ENCODE measurements at regions not wholly inside any gene's neighbourhood (a gene's known extent, or its start where the extent isn't known, plus 50 kb on each side); places are given as distances from the start of the nearest gene placed in this dataset.
A peak's percentile ranks its signal among the peaks of the same experiment; 100 is the strongest.

GRCh38 chr3:177299250-177299649, 102.0 kb upstream of the TBL1XR1 start:
- no peaks in the 10 kb centered on the region for H3K9me3 ChIP-seq
- H3K4me1 ChIP-seq: peaks cover 10 to 15% of the 10 kb centered on the region in 2 donors
- no peak overlapping the region for H3K4me3 ChIP-seq
- no peak for TF ChIP-seq POLR2A (IDR thresholded peaks at IDR 0.05)
- TF ChIP-seq CTCF (IDR thresholded peaks at IDR 0.05 in 4 of 5, conservative IDR thresholded peaks at IDR 0.05 in 1 of 5): no peak
- in situ Hi-C loops (cut with MboI; ENCODE audit: low sequenced_read_pairs in 4 of 4): no loop called here
- ATAC-seq (no peak), DNase-seq (no peak)
- H3K27me3 ChIP-seq: no peaks in the 10 kb centered on the region
- no peaks in the 10 kb centered on the region for H3K36me3 ChIP-seq
- no peak overlapping the region for H3K27ac ChIP-seq
- intact Hi-C loops (cut with DNase I; ENCODE audit: low total_unique reads): no loop called here

GRCh38 chr3:177300039-177300833, 103.0 kb upstream of the TBL1XR1 start:
- Histone ChIP-seq H3K36me3 (no peaks in the 10 kb centered on the region), H3K4me3 (no peak overlapping the region), H3K9me3 (no peaks in the 10 kb centered on the region), H3K27ac (no peak overlapping the region), H3K4me1 (peaks cover 4 to 6% of the 10 kb centered on the region in 2 donors), H3K27me3 (no peaks in the 10 kb centered on the region)
- in situ Hi-C loops (cut with MboI; ENCODE audit: low sequenced_read_pairs in 4 of 4) (no loop called here), intact Hi-C loops (cut with DNase I; ENCODE audit: low total_unique reads) (no loop called here)
- ATAC-seq: peak in 1 of 2 donors; percentile 52
- TF ChIP-seq POLR2A (IDR thresholded peaks at IDR 0.05) (no peak), CTCF (IDR thresholded peaks at IDR 0.05 in 4 of 5, conservative IDR thresholded peaks at IDR 0.05 in 1 of 5) (no peak)
- DNase-seq: no peak

- no peak for TF ChIP-seq CTCF (IDR thresholded peaks at IDR 0.05 in 4 of 5, conservative IDR thresholded peaks at IDR 0.05 in 1 of 5)
- no peak for TF ChIP-seq POLR2A (IDR thresholded peaks at IDR 0.05)
- Histone ChIP-seq H3K4me1 (peaks cover 4 to 6% of the 10 kb centered on the region in 2 donors), H3K27me3 (no peaks in the 10 kb centered on the region), H3K9me3 (no peaks in the 10 kb centered on the region), H3K27ac (no peak overlapping the region), H3K4me3 (no peak overlapping the region), H3K36me3 (no peaks in the 10 kb centered on the region)
- in situ Hi-C loops (cut with MboI; ENCODE audit: low sequenced_read_pairs in 4 of 4) (no loop called here), intact Hi-C loops (cut with DNase I; ENCODE audit: low total_unique reads) (no loop called here)
- no peak for ATAC-seq
- no peak for DNase-seq
Observed at GRCh38 chr3:177300842-177301241, 103.6 kb upstream of the TBL1XR1 start.

- TF ChIP-seq CTCF (IDR thresholded peaks at IDR 0.05 in 4 of 5, conservative IDR thresholded peaks at IDR 0.05 in 1 of 5) (no peak), POLR2A (IDR thresholded peaks at IDR 0.05) (no peak)
- intact Hi-C loops (cut with DNase I; ENCODE audit: low total_unique reads) (no loop called here), in situ Hi-C loops (cut with MboI; ENCODE audit: low sequenced_read_pairs in 4 of 4) (no loop called here)
- ATAC-seq (no peak), DNase-seq (no peak)
- H3K27ac ChIP-seq: no peak overlapping the region
- H3K9me3 ChIP-seq: no peaks in the 10 kb centered on the region
- H3K36me3 ChIP-seq: no peaks in the 10 kb centered on the region
- no peaks in the 10 kb centered on the region for H3K4me1 ChIP-seq
- H3K4me3 ChIP-seq: no peak overlapping the region
- H3K27me3 ChIP-seq: no peaks in the 10 kb centered on the region
Observed at GRCh38 chr3:177306252-177306651, 109.0 kb upstream of the TBL1XR1 start.
